ENCODE measurements at regions not wholly inside any gene's neighbourhood (a gene's known extent, or its start where the extent isn't known, plus 50 kb on each side); places are given as distances from the start of the nearest gene placed in this dataset.

DNA sequence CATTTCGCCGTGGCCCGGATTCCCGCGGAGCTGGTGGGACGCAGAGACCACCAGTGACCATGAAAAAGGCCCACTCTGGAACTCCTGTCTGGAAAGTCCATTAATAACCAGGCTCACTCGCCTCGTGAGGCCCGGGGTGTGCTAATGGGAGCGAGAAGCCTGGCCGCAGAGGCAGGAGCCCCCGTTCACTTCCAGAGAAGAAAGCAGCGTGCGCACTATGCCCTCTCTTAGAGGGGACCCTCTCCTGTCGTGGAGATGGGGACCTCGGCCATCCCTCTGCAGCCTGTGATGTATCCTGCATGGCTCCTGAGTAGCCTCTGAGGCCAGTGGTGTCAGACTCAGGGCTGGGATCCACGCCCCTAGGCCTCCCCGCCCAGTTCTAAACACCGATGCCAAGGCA is 134.1 kb upstream of the VRK1 start:
- TF ChIP-seq CTCF (IDR thresholded peaks at IDR 0.05) (no peak), POLR2A (IDR thresholded peaks at IDR 0.05) (no peak)
